ENCODE measurements at regions not wholly inside any gene's neighbourhood (a gene's known extent, or its start where the extent isn't known, plus 50 kb on each side); places are given as distances from the start of the nearest gene placed in this dataset.

DNA sequence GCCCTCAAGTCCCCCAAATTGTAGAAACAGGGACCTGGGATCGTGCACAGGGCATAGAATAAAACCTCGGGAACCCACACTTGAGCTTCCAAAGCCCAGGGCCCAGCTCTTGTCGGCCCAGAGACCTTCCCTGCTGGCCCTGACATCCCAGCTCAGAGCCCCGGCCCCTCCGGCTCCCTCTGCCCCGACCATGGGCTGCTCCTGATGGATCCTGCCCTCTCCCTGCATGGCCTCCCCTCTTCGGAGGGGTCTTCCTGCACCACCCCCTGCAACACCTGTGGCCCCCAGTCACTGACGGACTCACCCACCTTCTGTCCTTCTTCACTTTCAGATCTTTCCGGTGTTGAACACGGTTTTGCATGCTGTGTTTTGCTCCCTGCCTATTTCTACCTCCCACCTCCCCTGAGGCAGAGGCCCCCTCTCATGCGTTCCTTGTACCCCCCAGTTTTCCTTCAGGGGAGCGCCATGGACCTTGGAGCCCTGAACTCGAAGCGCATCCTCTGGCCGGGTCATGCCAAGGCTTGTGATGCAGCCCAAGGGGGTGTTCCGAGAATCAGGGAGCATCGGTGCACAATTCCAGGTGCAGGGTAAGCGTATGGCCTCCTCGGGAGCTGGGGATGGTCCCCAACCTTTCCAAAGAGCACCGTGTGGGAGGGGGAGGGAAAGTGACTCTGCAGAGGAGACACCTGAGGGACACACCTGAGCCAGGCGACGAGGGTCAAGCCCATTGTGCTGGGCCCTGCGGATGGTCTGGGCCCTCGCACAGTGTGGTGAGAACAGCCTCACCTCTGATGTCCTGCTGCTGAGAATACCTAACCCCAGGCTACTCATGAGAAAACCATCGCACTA lies 666.4 kb downstream of the BRD1 start:
- Histone ChIP-seq H3F3A (ENCODE audit: low read depth) (no peaks in the 10 kb centered on the region), H2AFZ (ENCODE audit: low read length) (no peak overlapping the region), H3K36me3 (ENCODE audit: insufficient read depth, low read length) (no peaks in the 10 kb centered on the region), H3K9ac (ENCODE audit: low read depth, low read length, poor library complexity, severe bottlenecking) (no peak overlapping the region), H3K9me3 (ENCODE audit: insufficient read depth, low read depth, low read length) (peaks cover 14% of the 10 kb centered on the region; the same call in 1 of the 2 replicates), H3K9me2 (replicated peaks; ENCODE audit: low read depth, low read length) (no peaks in the 10 kb centered on the region), H3K4me3 (ENCODE audit: low read length, poor library complexity, severe bottlenecking) (no peak overlapping the region), H4K20me1 (ENCODE audit: insufficient read depth, low read length, poor library complexity, severe bottlenecking) (no peaks in the 10 kb centered on the region), H3K4me1 (ENCODE audit: insufficient read depth, low read length, poor library complexity, severe bottlenecking) (no peaks in the 10 kb centered on the region), H3K4me2 (ENCODE audit: low read depth, low read length, poor library complexity, severe bottlenecking) (no peak overlapping the region), H3K27me3 (ENCODE audit: insufficient read depth, low read length, poor library complexity, severe bottlenecking) (no peaks in the 10 kb centered on the region), H3K79me2 (ENCODE audit: insufficient read depth, low read length) (no peaks in the 10 kb centered on the region)
- no peak for TF ChIP-seq EZH2phosphoT487 (IDR thresholded peaks at IDR 0.05; ENCODE audit: borderline replicate concordance)
- TF ChIP-seq, protein P1, sequence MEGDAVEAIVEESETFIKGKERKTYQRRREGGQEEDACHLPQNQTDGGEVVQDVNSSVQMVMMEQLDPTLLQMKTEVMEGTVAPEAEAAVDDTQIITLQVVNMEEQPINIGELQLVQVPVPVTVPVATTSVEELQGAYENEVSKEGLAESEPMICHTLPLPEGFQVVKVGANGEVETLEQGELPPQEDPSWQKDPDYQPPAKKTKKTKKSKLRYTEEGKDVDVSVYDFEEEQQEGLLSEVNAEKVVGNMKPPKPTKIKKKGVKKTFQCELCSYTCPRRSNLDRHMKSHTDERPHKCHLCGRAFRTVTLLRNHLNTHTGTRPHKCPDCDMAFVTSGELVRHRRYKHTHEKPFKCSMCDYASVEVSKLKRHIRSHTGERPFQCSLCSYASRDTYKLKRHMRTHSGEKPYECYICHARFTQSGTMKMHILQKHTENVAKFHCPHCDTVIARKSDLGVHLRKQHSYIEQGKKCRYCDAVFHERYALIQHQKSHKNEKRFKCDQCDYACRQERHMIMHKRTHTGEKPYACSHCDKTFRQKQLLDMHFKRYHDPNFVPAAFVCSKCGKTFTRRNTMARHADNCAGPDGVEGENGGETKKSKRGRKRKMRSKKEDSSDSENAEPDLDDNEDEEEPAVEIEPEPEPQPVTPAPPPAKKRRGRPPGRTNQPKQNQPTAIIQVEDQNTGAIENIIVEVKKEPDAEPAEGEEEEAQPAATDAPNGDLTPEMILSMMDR (conservative IDR thresholded peaks at IDR 0.05; ENCODE audit: low read length), result no peak

DNA sequence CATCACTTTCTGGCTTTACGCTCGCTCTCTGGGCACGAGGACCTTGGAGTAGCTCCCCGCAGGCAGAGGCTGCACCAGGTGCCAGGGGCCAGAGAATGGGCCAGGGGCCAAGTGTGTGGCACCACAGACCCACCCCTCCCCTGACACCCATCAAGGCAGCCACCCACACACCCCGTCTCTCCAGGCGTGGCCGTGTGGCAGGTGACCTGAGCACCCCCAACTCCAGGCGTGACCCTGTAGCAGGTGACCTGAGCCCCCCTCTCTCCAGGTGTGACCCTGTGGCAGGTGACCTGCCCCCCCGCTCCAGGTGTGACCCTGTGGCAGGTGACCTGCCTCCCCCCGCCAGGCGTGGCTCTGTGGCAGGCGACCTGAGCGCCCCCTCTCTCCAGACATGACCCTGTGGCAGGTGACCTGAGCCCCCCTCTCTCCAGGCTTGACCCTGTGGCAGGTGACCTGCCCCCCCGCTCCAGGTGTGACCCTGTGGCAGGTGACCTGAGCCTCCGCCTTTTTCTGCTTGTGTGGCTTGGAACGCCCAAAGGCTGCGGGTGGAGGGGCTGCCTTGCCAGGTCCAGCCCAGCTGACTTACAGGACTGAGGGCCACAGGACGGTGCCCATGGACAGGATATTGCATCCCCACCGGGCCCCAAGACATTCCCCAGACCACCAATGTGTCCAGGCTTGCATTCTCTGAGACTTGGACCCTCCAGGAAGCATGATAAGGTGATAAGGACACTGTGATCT lies 667.2 kb downstream of the BRD1 start:
- no peak overlapping the region for H3K9ac ChIP-seq (ENCODE audit: low read depth, low read length, poor library complexity, severe bottlenecking)
- H3K36me3 ChIP-seq (ENCODE audit: insufficient read depth, low read length), result no peaks in the 10 kb centered on the region
- H3K4me3 ChIP-seq (ENCODE audit: low read length, poor library complexity, severe bottlenecking), result no peak overlapping the region
- H3K9me2 ChIP-seq (replicated peaks; ENCODE audit: low read depth, low read length), result no peaks in the 10 kb centered on the region
- H3F3A ChIP-seq (ENCODE audit: low read depth), result no peaks in the 10 kb centered on the region
- H3K79me2 ChIP-seq (ENCODE audit: insufficient read depth, low read length), result no peaks in the 10 kb centered on the region
- TF ChIP-seq, protein P1 (conservative IDR thresholded peaks at IDR 0.05; ENCODE audit: low read length), result no peak
- no peak for TF ChIP-seq EZH2phosphoT487 (IDR thresholded peaks at IDR 0.05; ENCODE audit: borderline replicate concordance)
- H3K27me3 ChIP-seq (ENCODE audit: insufficient read depth, low read length, poor library complexity, severe bottlenecking), result no peaks in the 10 kb centered on the region
- peaks cover 16% of the 10 kb centered on the region; the same call in 1 of the 2 replicates for H3K9me3 ChIP-seq (ENCODE audit: insufficient read depth, low read depth, low read length)
- no peak overlapping the region for H2AFZ ChIP-seq (ENCODE audit: low read length)
- H4K20me1 ChIP-seq (ENCODE audit: insufficient read depth, low read length, poor library complexity, severe bottlenecking), result no peaks in the 10 kb centered on the region
- no peaks in the 10 kb centered on the region for H3K4me1 ChIP-seq (ENCODE audit: insufficient read depth, low read length, poor library complexity, severe bottlenecking)
- H3K4me2 ChIP-seq (ENCODE audit: low read depth, low read length, poor library complexity, severe bottlenecking), result no peak overlapping the region

DNA sequence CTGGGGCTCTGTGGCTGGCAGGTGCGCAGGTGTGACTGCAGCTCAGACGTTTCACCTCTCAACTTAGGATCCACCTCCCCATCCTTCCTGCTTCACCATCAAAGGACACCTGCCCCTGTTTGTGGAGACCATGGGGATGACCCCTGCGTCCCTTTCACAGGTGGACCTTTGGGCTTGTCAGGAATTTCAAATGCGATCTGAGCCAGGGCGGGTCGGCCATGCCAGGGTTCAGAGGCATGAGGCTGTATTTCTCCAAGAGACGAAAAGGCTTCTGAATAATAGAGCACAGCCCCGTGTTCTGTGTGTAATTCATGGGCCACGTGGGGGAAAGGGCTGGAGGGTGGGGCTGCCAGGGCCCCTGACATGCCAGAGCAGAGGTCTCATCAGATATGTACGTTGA lies 668.0 kb downstream of the BRD1 start:
- Histone ChIP-seq H3K9me2 (replicated peaks; ENCODE audit: low read depth, low read length) (no peaks in the 10 kb centered on the region), H3F3A (ENCODE audit: low read depth) (no peaks in the 10 kb centered on the region), H3K27me3 (ENCODE audit: insufficient read depth, low read length, poor library complexity, severe bottlenecking) (no peaks in the 10 kb centered on the region), H4K20me1 (ENCODE audit: insufficient read depth, low read length, poor library complexity, severe bottlenecking) (no peaks in the 10 kb centered on the region), H3K4me3 (ENCODE audit: low read length, poor library complexity, severe bottlenecking) (no peak overlapping the region), H3K9ac (ENCODE audit: low read depth, low read length, poor library complexity, severe bottlenecking) (no peak overlapping the region), H3K4me2 (ENCODE audit: low read depth, low read length, poor library complexity, severe bottlenecking) (no peak overlapping the region), H3K9me3 (ENCODE audit: insufficient read depth, low read depth, low read length) (peaks cover 15% of the 10 kb centered on the region; the same call in 1 of the 2 replicates), H2AFZ (ENCODE audit: low read length) (no peak overlapping the region), H3K4me1 (ENCODE audit: insufficient read depth, low read length, poor library complexity, severe bottlenecking) (no peaks in the 10 kb centered on the region), H3K36me3 (ENCODE audit: insufficient read depth, low read length) (no peaks in the 10 kb centered on the region), H3K79me2 (ENCODE audit: insufficient read depth, low read length) (no peaks in the 10 kb centered on the region)
- no peak for TF ChIP-seq EZH2phosphoT487 (IDR thresholded peaks at IDR 0.05; ENCODE audit: borderline replicate concordance)
- TF ChIP-seq, protein P1 (conservative IDR thresholded peaks at IDR 0.05; ENCODE audit: low read length), result no peak
